HEK293T (cell line): ENCODE measurements at regions not wholly inside any gene's neighbourhood (a gene's known extent, or its start where the extent isn't known, plus 50 kb on each side); places are given as distances from the start of the nearest gene placed in this dataset.

ENCODE experiments used
- ARNT ChIP-seq: fragments of 450-650 bp; IDR thresholded peaks from 2 replicates; pipeline ENCODE4 v1.6.1; 2017; ENCODE audit warnings: mild to moderate bottlenecking
- BHLHE40 ChIP-seq: fragments of 450-650 bp; IDR thresholded peaks from 2 replicates; pipeline ENCODE4 v1.6.1; 2016; ENCODE audit warnings: mild to moderate bottlenecking, moderate library complexity, borderline replicate concordance
- CTBP1 ChIP-seq: fragments of 450-650 bp; IDR thresholded peaks from 2 replicates; pipeline ENCODE4 v1.6.1; 2016; ENCODE audit warnings: borderline replicate concordance
- ELF4 ChIP-seq: fragments of 450-650 bp; IDR thresholded peaks from 2 replicates; pipeline ENCODE4 v1.6.1; 2017; ENCODE audit warnings: antibody characterized with exemption
- FOXA1 ChIP-seq: fragments of 450-650 bp; IDR thresholded peaks from 2 replicates; pipeline ENCODE4 v1.6.1; 2016; ENCODE audit warnings: mild to moderate bottlenecking
- FOXK2 ChIP-seq: fragments of 450-650 bp; IDR thresholded peaks from 2 replicates; pipeline ENCODE4 v1.6.1; 2016; ENCODE audit warnings: mild to moderate bottlenecking
- FOXM1 ChIP-seq: fragments of 450-650 bp; IDR thresholded peaks from 2 replicates; pipeline ENCODE4 v1.6.1; 2017; ENCODE audit warnings: mild to moderate bottlenecking, borderline replicate concordance
- L3MBTL2 ChIP-seq: fragments of 450-650 bp; conservative IDR thresholded peaks from 2 replicates; pipeline ENCODE4 v1.6.1; 2016; ENCODE audit warnings: mild to moderate bottlenecking
- LEF1 ChIP-seq: fragments of 450-650 bp; IDR thresholded peaks from 2 replicates; pipeline ENCODE4 v1.6.1; 2017; ENCODE audit warnings: mild to moderate bottlenecking, borderline replicate concordance
- PKNOX1 ChIP-seq: fragments of 450-650 bp; IDR thresholded peaks from 2 replicates; pipeline ENCODE4 v1.6.1; 2016
- SP1 ChIP-seq: fragments of 450-650 bp; IDR thresholded peaks from 2 replicates; pipeline ENCODE4 v1.6.1; 2017
- SUZ12 ChIP-seq: fragments of 450-650 bp; IDR thresholded peaks from 2 replicates; pipeline ENCODE4 v1.6.1; 2016; ENCODE audit warnings: mild to moderate bottlenecking
- TARDBP ChIP-seq: fragments of 450-650 bp; IDR thresholded peaks from 2 replicates; pipeline ENCODE4 v1.6.1; 2016

GRCh38 chr6:115602466-115602865 lies 458.2 kb downstream of the FRK start:
- no peak for TF ChIP-seq FOXM1
- TF ChIP-seq TARDBP, result no peak
- TF ChIP-seq FOXA1, result no peak
- TF ChIP-seq ARNT, result no peak
- no peak for TF ChIP-seq LEF1
- TF ChIP-seq FOXK2, result no peak
- TF ChIP-seq CTBP1, result no peak
- TF ChIP-seq BHLHE40, result no peak
- no peak for TF ChIP-seq SUZ12
- no peak for TF ChIP-seq ELF4
- no peak for TF ChIP-seq L3MBTL2
- no peak for TF ChIP-seq SP1
- no peak for TF ChIP-seq PKNOX1
